NCI-H446 treated with DMSO at 0.1 percent for 48 hours (cell line): ENCODE measurements at regions not wholly inside any gene's neighbourhood (a gene's known extent, or its start where the extent isn't known, plus 50 kb on each side); places are given as distances from the start of the nearest gene placed in this dataset.
A peak's percentile ranks its signal among the peaks of the same experiment; 100 is the strongest.
"Not testable (repeated sequence)": the region's sequence is repeated elsewhere in the genome, so short reads cannot be mapped to it uniquely, and the experiment has no call there.

Experiments
- DNase-seq: peaks from one replicate; lab custom pipeline; 2025; lab: John Stamatoyannopoulos, UW

DNA sequence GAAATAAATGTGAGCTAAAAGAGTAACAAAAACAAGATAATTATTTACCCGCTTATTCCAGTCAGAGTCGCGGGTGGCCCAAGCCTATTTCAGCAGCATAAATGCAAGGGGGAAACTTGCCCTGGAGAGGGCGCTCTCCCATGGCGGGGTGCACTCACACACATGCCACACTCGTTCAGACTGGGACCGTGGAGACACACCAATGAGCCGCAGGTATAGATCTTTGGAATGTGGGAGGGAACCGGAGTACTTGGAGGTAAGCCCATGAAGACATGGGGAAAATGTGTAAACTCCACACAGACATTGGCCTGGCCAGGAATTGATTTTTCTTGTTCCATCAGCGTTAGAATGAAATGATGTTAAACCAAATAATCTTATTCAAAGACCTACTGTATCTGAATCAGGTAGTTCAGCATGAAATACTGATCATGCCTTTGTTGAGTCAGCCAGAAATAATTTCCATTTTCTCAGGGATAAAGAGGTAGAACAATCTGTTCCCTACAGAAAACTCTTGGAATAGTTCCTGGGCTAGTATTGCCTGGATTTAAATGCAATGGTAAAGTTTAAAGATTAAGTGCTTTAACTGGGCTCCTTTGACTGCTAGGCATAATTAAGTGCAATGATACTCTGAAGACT lies 191.5 kb downstream of the MCHR2 start:
- DNase-seq, result no peak

DNA sequence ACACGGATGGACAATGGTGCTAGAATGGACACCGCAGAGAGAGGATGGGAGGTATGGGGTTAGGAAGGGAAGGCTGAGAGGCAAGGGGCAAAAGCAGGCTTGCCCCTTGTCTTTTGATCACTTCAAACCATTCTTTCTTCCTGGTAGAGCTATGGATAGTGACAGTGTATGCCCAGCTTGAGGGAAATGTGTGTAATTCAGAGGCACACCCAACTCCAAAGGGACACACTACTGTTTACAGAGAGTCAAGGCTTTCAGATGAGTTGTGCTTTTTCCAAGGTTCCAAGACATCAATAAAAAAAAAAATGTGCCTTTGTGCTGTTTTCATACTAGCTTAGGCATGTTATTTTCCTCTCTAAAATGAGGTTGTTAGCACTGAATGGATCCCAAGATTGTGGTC lies 185.0 kb downstream of the MCHR2 start:
- no peak for DNase-seq

DNA sequence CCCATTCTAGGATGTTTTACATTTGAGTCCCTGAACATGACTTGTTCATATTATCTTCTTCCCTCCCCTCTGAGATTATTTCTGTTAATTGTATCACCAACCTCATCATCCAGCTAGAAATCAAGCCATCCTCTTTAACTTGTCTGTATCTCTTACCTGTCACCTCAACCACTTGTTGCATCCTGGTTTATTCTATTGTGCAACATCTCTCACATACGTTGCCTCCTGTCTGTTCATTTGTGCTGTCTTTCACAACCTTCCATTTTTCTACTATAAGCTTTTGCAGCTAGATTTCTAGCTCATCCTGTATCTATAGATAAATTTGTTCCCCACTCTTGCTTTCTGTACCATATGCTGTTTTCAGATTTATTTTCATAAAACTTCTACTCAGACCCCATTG lies 183.7 kb downstream of the MCHR2 start:
- no peak for DNase-seq

DNA sequence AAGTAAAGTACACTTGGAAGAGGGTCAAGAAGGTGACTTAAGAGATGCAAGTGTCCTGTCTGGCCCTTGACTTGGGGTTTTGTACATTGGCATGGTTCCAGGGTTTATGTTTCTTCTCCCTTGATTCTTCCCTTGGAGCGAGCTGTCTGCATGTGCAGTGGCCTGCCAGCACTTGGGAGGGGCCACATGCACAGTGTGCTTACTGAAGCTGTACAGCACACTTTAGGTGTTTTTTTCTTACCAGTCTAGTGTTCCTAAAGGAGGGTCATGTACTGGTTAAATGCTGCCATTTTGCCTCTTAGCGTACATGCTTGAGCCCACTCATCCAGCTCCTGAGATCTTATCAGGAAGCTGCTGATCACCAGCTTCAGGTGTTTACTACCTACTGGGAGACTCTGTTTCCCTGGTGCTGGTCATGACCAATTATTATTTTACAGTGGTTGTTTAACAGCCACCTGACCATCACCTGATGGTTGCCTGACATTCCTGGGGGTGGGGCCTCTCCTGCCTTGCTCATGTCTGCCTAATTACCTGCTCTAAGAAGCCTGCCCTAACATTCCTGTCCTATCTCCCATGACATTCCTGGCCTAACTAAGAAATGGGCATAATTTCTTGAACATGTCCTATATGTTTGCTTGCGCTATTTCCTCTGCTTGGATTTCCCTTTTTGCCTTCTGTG lies 182.9 kb downstream of the MCHR2 start:
- no peak for DNase-seq

DNA sequence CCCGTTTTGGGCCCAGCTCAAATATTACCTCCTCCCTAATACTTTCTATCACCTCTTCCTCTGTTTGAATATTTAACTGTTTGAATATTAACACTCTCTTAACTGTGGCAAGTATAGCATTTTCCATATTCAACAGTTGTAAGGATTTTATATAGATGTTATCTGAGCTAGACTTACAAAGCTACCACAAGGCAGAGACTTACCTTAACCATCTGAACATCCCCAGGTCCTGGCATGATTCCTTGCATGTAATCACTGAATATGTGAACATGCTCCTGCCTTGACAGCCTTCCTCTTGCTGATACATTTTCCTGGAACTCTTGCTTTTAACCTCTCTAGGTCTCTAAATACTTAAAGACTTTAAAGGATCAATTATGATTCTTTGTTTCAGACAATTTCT lies 182.4 kb downstream of the MCHR2 start:
- DNase-seq, result no peak

DNA sequence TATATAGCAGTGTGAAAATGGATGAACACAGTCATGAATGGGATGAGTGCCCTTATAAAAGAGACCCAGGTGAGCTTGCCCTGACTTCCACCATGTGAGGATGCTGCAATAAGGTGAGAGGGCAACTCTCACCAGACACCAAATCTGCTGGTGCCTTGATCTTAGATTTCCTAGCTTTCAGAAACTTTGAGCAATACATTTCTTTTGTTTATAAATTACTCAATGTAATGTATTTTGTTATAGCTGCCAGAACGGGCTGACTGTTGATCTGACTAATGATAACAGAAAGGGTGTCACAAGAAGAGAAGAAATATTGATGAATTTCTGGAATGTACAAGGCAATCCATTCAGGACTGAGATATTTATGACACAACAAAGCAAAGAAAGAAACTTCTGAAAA lies 180.5 kb downstream of the MCHR2 start:
- no peak for DNase-seq

DNA sequence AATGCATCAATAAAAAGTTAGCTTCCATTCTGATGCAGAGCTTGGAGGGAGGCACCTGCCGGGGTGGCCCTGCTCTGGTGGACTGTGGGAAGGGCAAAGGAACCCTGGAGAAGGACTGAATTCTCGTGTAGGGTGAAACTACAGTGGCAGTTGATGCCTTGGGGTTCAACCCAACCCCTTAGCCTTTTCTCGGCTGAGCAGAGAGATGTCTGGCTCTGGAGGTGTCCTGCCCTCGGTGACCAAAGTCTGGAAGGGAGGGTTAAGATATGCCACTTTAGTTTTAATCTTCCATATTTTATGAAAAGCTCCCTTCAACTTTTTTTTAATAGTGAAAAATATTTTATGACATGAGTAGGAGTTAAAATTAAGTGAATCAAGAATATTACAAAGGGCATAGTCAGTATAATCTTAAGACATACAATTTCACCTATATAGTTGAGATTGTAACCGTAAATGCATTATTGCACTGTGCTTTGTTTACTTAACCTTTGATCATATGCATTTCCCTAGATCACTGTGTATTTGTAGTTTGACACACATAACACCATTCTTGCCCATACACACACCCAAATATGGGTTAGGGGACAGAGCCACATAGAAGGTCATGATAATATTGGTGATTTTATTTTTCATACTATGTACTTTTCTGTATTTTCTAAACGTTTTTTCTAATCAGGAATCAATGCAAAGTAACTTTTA lies 179.6 kb downstream of the MCHR2 start:
- DNase-seq, result no peak

DNA sequence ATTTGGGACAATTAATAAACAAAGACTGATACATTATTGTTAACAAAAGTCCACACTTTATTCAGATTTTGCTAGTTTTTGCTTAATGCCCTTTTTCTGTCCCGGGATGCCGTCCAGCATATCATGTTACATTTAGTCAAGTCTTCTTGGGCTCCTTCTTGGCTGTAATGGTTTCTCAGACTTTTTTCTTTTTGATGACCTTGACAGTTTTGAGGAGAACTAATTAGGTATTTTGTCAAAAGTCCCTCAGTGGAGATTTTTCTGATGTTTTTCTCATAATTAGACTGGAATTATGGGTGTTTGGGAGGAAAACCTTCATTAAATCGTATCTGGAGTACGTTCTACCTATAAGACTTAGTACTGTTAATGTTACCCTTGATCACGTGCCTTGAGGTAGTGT lies 177.2 kb downstream of the MCHR2 start:
- no peak for DNase-seq

DNA sequence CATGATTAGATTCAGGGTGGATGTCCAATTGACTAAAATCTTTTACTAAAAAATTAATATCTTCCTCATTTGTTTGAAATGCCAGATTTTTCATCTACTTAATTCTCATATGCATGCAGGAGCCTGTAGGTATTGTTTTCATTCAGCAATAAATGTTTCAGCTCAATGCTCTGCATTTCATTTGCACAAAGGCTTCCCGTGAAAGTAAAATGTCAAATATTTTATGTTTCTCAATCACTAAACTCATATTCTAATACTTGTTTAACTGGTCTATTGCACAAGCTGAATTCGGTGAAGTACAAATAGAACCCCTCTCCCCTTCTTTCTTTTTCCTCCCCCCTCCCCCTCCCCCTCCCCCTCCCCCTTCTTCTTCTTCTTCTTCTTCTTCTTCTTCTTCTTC lies 175.9 kb downstream of the MCHR2 start:
- no peak for DNase-seq

DNA sequence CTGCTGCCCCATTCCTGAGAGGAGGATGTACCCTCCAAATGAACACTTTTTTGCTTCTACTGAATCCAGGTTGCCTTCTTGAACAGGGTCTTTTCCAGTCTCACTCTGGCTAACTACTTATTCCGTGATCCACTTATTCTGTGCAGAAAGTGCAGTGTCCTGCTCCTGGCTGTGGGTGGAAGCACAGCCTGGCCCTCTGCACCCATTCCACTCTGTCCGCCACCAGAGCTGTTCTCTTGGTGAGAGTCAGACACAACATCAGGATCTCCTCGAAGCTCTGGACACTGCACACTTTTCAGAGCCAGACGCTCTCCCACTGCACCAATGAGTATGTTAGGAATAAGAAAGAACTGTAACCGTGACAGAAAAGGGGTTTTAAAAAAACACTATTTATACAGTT lies 174.2 kb downstream of the MCHR2 start:
- DNase-seq, result no peak

DNA sequence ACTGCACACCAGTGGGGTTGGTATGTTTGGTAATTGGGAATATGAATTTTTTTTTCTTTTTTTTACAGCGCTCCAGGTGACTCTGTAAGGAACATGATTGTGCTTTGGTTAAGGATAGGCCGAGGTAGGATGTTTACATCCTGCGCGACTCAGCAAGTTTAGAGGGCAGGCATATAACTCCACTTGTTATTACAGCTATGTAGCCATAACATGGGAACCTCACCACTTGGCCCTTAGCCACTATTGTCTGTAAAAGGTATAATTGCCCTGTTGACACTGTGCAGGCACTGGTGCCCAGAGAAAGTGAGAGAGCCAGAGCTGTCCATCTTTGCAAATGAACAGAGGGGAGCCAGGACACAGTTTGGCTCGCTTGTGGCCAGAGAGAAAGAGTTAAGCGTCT lies 172.9 kb downstream of the MCHR2 start:
- no peak for DNase-seq

DNA sequence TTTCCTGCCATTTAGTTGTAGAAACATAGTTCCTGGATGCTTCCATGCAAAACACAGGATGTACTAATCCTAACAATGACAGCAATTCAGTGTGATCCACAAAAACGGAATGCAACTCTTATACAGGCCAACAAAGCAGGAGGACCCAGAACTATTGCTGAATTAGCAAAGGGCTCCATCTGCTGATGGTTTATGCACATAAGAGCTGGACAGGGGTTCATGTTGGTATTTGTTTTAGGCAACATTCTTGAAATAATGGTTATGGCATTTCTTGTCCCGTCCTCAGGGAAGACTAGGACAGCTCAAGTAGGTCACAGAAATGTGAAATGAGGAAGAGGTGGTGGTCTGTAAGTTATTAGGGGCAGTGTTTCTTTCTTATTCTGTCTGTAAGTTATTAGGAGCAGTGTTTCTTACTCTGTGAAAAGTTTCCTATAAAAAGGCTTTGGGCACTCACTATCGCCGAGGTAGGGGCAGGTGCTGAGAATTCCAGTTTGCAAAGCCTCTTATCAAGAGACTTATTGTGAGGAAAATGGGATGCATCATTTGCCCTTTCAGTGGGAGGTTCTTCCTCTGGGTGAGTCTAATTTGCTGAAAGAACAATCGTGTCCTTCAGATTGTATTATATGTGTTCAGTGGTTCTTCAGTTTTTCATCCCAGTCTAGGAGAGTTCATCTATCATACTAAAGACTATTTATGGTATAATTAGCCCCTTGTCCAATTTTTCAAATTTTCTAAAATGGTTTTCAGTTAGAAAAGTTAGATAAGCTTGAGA lies 171.1 kb downstream of the MCHR2 start:
- peak; percentile 45 for DNase-seq

DNA sequence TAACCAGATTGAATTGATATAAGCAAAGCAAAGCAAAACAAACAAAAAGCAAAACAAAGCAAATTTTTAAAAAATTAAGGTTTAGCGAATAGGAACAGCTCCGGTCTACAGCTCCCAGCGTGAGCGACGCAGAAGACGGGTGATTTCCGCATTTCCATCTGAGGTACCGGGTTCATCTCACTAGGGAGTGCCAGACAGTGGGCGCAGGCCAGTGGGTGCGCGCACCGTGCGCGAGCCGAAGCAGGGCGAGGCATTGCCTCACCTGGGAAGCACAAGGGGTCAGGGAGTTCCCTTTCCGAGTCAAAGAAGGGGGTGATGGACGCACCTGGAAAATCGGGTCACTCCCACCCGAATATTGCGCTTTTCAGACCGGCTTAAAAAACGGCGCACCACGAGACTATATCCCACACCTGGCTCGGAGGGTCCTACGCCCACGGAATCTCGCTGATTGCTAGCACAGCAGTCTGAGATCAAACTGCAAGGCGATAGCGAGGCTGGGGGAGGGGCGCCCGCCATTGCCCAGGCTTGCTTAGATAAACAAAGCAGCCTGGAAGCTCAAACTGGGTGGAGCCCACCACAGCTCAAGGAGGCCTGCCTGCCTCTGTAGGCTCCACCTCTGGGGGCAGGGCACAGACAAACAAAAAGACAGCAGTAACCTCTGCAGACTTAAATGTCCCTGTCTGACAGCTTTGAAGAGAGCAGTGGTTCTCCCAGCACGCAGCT lies 170.3 kb downstream of the MCHR2 start:
- DNase-seq, result not testable (repeated sequence)

DNA sequence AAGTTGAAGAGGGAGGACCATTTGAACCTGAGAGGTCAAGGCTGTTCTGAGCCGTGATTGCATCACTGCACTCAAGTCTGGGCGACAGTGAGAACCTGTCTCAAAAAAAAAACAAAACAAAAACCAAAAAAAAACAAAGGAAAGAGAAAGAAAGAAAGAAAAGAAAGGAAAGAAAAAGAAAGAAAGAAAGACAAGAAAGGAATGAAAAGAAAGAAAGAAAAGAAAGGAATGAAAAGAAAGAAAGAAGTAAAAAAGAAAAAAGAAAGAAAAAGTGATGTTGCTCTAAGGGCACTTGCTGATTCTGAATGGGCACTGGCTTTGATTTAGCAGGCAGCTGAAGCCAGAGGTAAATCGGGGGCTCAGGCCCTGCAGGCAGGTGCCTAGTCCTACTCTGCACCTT lies 161.0 kb downstream of the MCHR2 start:
- DNase-seq, result no peak

DNA sequence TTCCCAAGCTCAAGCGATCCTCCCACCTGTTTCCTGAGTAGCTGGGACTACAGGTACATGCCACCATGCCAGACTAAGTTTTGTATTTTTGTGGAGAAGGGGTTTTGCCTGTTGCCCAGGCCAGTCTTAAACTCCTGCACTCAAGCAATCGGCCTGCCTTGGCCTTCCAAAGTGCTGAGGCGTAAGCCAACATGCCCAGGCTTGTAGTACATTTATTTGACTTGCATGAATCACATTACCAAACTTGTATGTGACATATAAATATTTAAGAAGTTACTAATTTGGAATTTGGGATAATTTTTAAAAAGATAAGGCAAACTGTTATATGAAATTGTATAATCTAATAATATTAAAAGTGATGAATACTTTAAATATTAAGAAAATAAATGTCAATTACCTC lies 157.6 kb downstream of the MCHR2 start:
- DNase-seq, result no peak

DNA sequence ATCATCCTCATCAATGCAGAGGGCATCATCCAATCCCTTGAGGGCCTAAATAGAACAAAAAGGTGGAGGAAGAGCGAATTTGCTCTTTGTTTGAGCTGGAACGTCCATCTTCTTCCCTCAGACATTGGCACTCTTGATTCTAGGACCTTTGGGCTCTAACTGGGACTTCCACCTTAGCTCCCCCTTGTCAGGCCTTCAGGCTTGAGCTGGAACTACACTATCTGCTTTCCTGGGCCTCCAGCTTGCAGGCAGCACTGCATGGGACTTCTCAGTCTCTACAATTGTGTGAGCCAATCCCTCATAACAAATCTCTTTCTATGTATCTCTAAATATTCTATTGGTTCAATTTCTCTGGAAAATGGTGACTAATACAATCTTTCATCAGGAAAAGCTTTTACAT lies 155.4 kb downstream of the MCHR2 start:
- DNase-seq, result no peak

DNA sequence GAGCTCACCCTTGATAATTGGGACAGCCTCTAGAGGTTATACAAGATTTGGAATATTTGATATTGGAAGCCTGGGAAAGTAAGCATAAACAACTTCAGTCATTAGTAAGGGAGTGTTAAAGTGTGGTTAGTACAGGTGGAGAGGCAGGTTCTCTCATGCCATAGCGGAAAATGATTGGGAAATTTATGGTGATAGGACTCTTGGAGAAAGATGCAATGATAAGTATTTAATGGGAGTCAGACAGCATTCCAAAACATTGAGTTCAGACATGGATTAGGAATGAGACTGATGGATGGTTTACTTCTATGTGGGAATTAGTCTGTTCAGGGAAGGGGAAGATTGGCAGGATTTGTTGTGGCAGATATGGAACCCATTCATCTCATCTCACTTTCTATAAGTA lies 152.7 kb downstream of the MCHR2 start:
- DNase-seq, result no peak

DNA sequence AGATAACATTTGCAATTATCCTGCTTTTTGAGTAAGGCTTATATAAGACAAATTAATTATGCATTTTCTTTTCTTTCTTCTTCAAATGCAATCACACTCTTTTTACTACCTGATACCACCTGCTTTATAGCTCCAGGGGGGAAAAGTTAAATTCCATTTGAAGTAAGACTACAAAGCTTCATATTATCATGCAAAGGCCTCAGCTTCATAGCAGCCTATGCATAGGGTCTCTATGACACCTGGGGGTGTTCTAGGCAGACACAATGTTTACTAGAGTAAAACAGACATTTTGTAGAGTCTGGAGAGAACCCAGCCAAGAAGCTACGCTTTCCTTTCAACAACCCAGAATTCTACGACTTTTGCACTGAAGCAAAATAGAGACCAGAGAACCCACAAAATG lies 148.0 kb downstream of the MCHR2 start:
- DNase-seq, result no peak

DNA sequence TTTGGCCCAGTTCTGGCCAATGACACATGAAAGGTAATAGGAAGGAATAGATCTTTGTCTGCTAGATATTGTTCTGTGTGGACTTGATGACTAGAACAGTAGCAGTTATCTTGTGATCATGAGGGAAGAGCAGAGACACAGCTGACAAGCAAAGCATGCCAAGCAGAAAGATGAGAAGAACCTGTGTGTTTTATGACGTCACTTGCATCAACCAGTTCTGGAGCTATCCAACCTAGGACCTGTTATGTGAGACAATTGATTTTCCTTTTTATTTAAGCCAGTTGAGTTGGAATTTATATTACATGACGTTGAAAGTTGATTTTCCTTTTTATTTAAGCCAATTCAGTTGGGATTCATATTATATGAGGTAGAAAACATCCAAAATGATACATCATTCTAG lies 143.2 kb downstream of the MCHR2 start:
- DNase-seq, result no peak

DNA sequence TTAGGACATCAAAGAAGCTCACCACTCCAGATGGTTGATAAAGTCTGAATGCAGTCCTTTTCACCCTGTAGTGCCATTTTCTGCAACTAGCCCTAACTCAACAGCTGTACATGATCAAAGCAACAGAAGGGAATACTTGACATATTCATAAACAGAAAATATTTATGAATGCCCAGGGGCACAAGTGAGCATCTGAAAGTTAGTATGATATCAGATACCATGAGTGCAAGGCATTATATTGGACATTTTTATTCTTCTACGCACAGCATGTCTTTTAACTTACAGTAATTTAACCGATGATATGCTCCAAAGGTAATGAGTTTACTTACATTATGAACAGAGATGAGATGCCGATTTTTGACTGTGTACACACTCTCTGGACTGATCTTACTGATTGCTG lies 142.0 kb downstream of the MCHR2 start:
- no peak for DNase-seq

DNA sequence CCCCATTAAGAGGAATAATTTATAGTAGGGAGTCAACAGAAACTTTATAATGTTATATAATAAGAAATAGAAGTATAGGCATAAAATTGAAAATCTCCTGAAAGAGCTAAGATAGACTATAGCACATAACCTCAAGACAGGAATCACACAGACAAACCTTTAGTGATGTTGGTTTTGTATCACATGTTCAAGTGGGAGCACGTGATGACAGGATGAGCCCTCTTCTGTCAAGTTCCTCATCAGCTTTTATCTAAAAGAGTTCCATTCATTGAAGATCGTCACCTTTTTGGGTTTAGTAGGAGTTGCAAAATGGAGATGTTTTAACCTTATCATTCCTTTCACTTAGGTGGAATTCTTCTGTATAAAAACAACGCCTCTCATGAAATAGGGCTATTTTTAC lies 127.0 kb downstream of the MCHR2 start:
- no peak for DNase-seq

DNA sequence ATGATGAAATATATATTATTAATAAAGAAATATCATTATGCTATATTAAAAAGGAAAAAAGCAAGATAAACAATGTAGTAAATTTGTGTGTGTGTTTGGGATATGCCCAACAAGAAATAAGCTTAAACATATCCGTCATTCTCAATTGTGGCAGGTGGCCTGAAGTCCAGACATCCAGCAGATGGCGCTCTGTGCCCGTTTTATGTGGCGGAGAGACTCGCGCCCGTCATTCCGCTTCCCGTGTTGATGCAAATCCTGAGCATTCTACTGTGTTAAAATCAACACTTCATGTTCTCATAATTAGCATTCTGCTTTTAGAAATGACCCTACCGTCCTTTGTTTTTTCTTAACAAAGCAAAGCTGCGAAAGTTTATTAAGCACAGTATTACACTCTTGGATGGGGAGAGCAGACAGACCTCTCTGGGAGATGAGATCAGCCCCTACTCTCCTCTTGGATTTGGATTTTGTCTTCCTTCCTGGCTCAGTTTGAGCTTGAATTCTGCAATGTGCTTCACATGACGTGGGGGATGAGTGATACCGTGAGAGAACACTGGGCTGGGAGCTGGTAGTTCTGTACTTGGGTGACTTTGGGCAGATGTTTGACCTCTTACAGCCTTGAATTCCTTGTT lies 125.8 kb downstream of the MCHR2 start:
- no peak for DNase-seq
